Adrenal gland (tissue), 9 donors: ENCODE measurements at regions not wholly inside any gene's neighbourhood (a gene's known extent, or its start where the extent isn't known, plus 50 kb on each side); places are given as distances from the start of the nearest gene placed in this dataset.

Source experiments
- DNase-seq, 7 donors: peaks; one replicate each; pipeline ENCODE4 v3.0.0-alpha.2; 2019 to 2020
- H3K27ac ChIP-seq, 5 donors: fragments of 200-600 bp; sonication (generic) in 4 of 5; 1 replicate in 3 of 5; 2 replicates in 2 of 5; pipeline versions ENCODE4 v1.5.1 to v1.8.0; 2016 to 2020; ENCODE audit warnings: mild to moderate bottlenecking in 1 of 5
- H3K27me3 ChIP-seq: fragments of 200-600 bp; 2 replicates; pipeline ENCODE4 v1.8.0; 2021
- H3K36me3 ChIP-seq, 2 donors: fragments of 200-600 bp; replicated peaks in 1 of 2; 1 replicate in 1 of 2; 2 replicates in 1 of 2; pipeline versions ENCODE4 v1.5.1 to v1.8.0; 2018 to 2022
- H3K4me1 ChIP-seq, 2 donors: fragments of 200-600 bp; replicated peaks in 1 of 2; 1 replicate in 1 of 2; 2 replicates in 1 of 2; pipeline versions ENCODE4 v1.5.1 to v1.8.0; 2018 to 2021
- H3K4me3 ChIP-seq, 4 donors: fragments of 200-600 bp; sonication (generic) in 3 of 4; one replicate each; pipeline ENCODE4 v1.5.1; 2016 to 2018
- H3K9me3 ChIP-seq, 3 donors: fragments of 200-600 bp; sonication (generic) in 1 of 3; replicated peaks in 1 of 3; 1 replicate in 2 of 3; 2 replicates in 1 of 3; pipeline versions ENCODE4 v1.5.1 to v1.8.0; 2016 to 2021
- POLR2A ChIP-seq, 2 donors: fragments of 450-650 bp; IDR thresholded peaks; one replicate each; pipeline ENCODE4 v1.6.1; 2017; ENCODE audit warnings: antibody characterized with exemption in 2 of 2, mild to moderate bottlenecking in 2 of 2, moderate library complexity in 1 of 2
- WGBS, 4 donors: extraction: QIAGEN DNeasy Blood & Tissue Kit in 2 of 4; methylation state at CpG; one replicate each; pipeline versions ENCODE4 v1.1.5 to v1.1.7; 2013 to 2017; 5-methylcytosine and 5-hydroxymethylcytosine counted together
- intact Hi-C, 2 donors: fragments of 100-400 bp; cut with DNase I; formaldehyde crosslinking; loops; one replicate each; pipeline versions ENCODE4 v1.14.1 to v1.15.0; 2022 to 2023
- TF ChIP-seq, protein P1 (sequence below), 6 experiments: fragments of 450-650 bp in 4 of 6; fragments of 200-600 bp in 2 of 6; sonication (generic) in 1 of 6; IDR thresholded peaks; 1 replicate in 5 of 6; 2 replicates in 1 of 6; pipeline versions ENCODE4 v1.5.1 to v1.8.0; 2016 to 2021; ENCODE audit warnings: antibody characterized with exemption in 6 of 6, mild to moderate bottlenecking in 2 of 6, moderate library complexity in 1 of 6
- donor health status: healthy with polysubstance abuse.
- donor health status: Bipolar disorder and iron deficiency.
- donor health status: DM: yes; HTN: yes; CAD: no.
- donor health status: DM: no; HTN: no; CAD: no.
- donor health status: DM: no; HTN: no; CAD: no.

DNA sequence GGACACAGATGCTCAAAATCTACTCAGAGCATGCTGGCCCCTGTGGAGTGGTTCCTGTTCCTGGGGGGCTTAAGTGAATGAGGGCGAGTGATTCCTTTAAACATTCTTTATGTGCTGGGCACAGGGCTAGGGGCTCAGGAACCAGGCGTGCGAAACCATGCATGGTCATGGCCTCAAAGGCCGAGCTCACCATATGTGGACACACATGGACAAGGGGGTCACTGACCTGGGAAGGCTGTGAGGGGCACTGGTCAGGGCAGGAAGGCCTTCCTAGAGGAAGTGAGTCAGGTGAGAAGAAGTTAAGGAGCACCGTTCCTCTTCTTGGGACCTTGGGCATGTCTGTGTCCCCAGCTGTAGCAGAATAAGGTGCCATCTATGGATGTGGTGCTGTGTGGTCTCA is 74.6 kb upstream of the BHLHE23 start:
- H3K4me1 ChIP-seq: no peaks in the 10 kb centered on the region
- H3K27me3 ChIP-seq: peaks cover 7% of the 10 kb centered on the region
- H3K4me3 ChIP-seq: no peak overlapping the region
- H3K36me3 ChIP-seq: no peaks in the 10 kb centered on the region
- WGBS, 4 donors: 45 to 100% (median 65%) methylated on average over 1 to 5 of the region's 5 CpGs
- no peak overlapping the region for H3K27ac ChIP-seq
- TF ChIP-seq POLR2A (IDR thresholded peaks at IDR 0.05): no peak
- TF ChIP-seq, protein P1, sequence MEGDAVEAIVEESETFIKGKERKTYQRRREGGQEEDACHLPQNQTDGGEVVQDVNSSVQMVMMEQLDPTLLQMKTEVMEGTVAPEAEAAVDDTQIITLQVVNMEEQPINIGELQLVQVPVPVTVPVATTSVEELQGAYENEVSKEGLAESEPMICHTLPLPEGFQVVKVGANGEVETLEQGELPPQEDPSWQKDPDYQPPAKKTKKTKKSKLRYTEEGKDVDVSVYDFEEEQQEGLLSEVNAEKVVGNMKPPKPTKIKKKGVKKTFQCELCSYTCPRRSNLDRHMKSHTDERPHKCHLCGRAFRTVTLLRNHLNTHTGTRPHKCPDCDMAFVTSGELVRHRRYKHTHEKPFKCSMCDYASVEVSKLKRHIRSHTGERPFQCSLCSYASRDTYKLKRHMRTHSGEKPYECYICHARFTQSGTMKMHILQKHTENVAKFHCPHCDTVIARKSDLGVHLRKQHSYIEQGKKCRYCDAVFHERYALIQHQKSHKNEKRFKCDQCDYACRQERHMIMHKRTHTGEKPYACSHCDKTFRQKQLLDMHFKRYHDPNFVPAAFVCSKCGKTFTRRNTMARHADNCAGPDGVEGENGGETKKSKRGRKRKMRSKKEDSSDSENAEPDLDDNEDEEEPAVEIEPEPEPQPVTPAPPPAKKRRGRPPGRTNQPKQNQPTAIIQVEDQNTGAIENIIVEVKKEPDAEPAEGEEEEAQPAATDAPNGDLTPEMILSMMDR (IDR thresholded peaks at IDR 0.05): no peak
- peak in 1 of 7 donors; percentile 1 for DNase-seq
- intact Hi-C loops: no loop called here
- H3K9me3 ChIP-seq: peaks cover 0 to 14% (median 7%) of the 10 kb centered on the region in 3 donors

DNA sequence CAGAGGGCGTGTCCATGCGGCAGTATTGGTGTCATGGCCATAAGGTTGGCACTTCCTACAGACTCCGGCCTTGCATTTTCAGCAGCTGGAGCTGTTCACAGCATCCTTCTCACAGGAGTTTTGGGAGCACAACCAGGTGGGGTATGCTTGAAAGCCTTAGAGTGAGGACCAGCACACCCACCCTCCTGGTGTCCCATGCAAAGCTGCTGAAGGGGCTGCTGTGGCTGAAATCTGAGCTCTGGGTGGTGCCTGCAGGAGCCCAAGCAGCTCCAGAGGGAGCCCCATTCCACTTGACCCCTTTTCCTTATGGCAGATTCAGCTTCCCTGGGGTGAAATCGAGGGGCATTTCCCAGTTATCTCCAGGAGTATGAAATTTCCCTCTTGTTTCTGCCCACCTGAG is 74.0 kb upstream of the BHLHE23 start:
- Histone ChIP-seq H3K4me1 (no peaks in the 10 kb centered on the region), H3K4me3 (no peak overlapping the region), H3K27ac (no peak overlapping the region), H3K36me3 (no peaks in the 10 kb centered on the region), H3K27me3 (peaks cover 7% of the 10 kb centered on the region), H3K9me3 (peaks cover 0 to 14% (median 7%) of the 10 kb centered on the region in 3 donors)
- WGBS, 4 donors: 63 to 75% (median 66%) methylated on average over 1 to 4 of the region's 4 CpGs
- intact Hi-C loops: no loop called here
- DNase-seq: no peak
- TF ChIP-seq, protein P1 (IDR thresholded peaks at IDR 0.05): no peak
- TF ChIP-seq POLR2A (IDR thresholded peaks at IDR 0.05): no peak

DNA sequence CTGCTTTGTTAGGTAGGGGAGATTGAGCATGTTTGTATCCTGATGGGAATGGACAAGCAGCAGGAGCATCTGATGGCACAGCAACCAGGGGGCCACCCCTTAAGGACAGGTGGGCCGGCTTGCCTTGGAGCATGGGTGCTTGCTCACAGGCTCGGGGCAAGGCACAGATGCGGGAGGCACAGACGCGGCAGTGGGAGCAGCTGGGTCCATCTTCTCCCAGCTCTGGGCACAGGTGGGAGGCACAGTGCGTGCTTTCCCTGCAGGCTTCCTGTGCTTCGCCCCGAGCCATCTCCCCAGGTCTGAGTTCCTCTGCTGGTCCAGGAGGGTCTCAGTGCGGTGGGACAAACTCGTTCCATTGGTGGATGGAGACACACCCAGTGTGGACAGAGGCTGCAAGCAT is 73.6 kb upstream of the BHLHE23 start:
- TF ChIP-seq, protein P1 (IDR thresholded peaks at IDR 0.05): no peak
- TF ChIP-seq POLR2A (IDR thresholded peaks at IDR 0.05): no peak
- Histone ChIP-seq H3K4me3 (no peak overlapping the region), H3K9me3 (peaks cover 0 to 14% (median 7%) of the 10 kb centered on the region in 3 donors), H3K4me1 (no peaks in the 10 kb centered on the region), H3K36me3 (no peaks in the 10 kb centered on the region), H3K27me3 (peaks cover 7% of the 10 kb centered on the region), H3K27ac (no peak overlapping the region)
- WGBS, 4 donors: 75 to 84% (median 77%) methylated on average over 8 to 10 of the region's 10 CpGs
- intact Hi-C loops: no loop called here
- peak in 1 of 7 donors; percentile 9 for DNase-seq

DNA sequence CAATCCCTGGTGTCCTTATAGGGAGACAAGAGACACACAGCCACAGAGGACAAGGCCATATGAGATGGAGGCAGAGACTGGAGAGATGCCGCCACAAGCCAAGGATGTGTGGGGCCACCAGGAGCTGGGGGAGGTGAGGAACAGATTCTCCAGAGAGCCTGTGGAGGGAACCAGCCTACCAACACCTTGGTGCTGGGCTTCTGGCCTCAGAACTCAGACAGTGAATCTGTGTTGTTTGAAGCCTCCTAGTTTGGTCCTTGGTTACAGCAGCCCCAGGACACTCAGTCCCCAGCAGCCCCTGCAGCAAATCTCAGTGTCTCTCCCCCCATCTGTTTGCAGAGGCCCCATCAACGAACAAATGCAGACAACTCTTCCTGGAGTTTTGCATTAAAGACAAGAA is 73.2 kb upstream of the BHLHE23 start:
- peaks cover 7% of the 10 kb centered on the region for H3K27me3 ChIP-seq
- DNase-seq: peak in 1 of 7 donors; percentile 4
- H3K4me1 ChIP-seq: no peaks in the 10 kb centered on the region

More for the DNA sequence above, 73.2 kb upstream of the BHLHE23 start:
- Histone ChIP-seq H3K9me3 (peaks cover 0 to 14% (median 7%) of the 10 kb centered on the region in 3 donors), H3K4me3 (no peak overlapping the region), H3K27ac (no peak overlapping the region), H3K36me3 (no peaks in the 10 kb centered on the region)
- intact Hi-C loops: no loop called here
- no peak for TF ChIP-seq POLR2A (IDR thresholded peaks at IDR 0.05)
- TF ChIP-seq, protein P1 (IDR thresholded peaks at IDR 0.05): no peak
- WGBS, 4 donors: 48 to 70% (median 54%) methylated on average over 2 of the region's 2 CpGs
